Testis (tissue), 2 donors: ENCODE measurements at regions not wholly inside any gene's neighbourhood (a gene's known extent, or its start where the extent isn't known, plus 50 kb on each side); places are given as distances from the start of the nearest gene placed in this dataset.
"Not testable (repeated sequence)": the region's sequence is repeated elsewhere in the genome, so short reads cannot be mapped to it uniquely, and the experiment has no call there.

Source experiments
- DNase-seq: peaks from one replicate; pipeline ENCODE4 v3.0.0-alpha.2; 2019
- H3K27ac ChIP-seq, 2 donors: fragments of 200-600 bp; sonication (generic); one replicate each; pipeline ENCODE4 v1.5.1; 2019
- H3K27me3 ChIP-seq: fragments of 200-600 bp; sonication (generic); one replicate; pipeline ENCODE4 v1.5.1; 2019
- H3K36me3 ChIP-seq: fragments of 200-600 bp; sonication (generic); one replicate; pipeline ENCODE4 v1.5.1; 2017; ENCODE audit warnings: low read depth; ENCODE audit errors: missing control alignments
- H3K4me1 ChIP-seq: fragments of 200-600 bp; sonication (generic); one replicate; pipeline ENCODE4 v1.5.1; 2019
- H3K4me3 ChIP-seq, 2 donors: fragments of 200-600 bp; sonication (generic); one replicate each; pipeline ENCODE4 v1.5.1; 2017 to 2019
- H3K9me3 ChIP-seq: fragments of 200-600 bp; sonication (generic); one replicate; pipeline ENCODE4 v1.5.1; 2017
- CTCF ChIP-seq, 3 experiments: fragments of 450-650 bp in 2 of 3; fragments of 200-600 bp in 1 of 3; sonication (generic) in 1 of 3; IDR thresholded peaks; one replicate each; pipeline ENCODE4 v1.5.1; 2016 to 2019; ENCODE audit warnings: antibody characterized with exemption in 3 of 3, mild to moderate bottlenecking in 2 of 3, moderate library complexity in 1 of 3
- POLR2A ChIP-seq: fragments of 450-650 bp; IDR thresholded peaks from one replicate; pipeline ENCODE4 v1.6.1; 2017; ENCODE audit warnings: antibody characterized with exemption, mild to moderate bottlenecking, moderate library complexity
- WGBS, 2 donors: methylation state at CpG; one replicate each; pipeline ENCODE4 v1.1.5; 2018; 5-methylcytosine and 5-hydroxymethylcytosine counted together
- intact Hi-C: fragments of 100-400 bp; cut with DNase I; formaldehyde crosslinking; loops from one replicate; pipeline ENCODE4 v1.15.1; 2023; ENCODE audit warnings: low total_unique reads

GRCh38 chr17:54620399-54620978 lies 280.2 kb upstream of the TOM1L1 start:
- Histone ChIP-seq H3K27me3 (no peaks in the 10 kb centered on the region), H3K9me3 (no peaks in the 10 kb centered on the region), H3K4me1 (no peaks in the 10 kb centered on the region), H3K4me3 (no peak overlapping the region), H3K27ac (no peak overlapping the region), H3K36me3 (no peaks in the 10 kb centered on the region)
- no peak for DNase-seq
- intact Hi-C loops = no loop called here
- TF ChIP-seq CTCF (IDR thresholded peaks at IDR 0.05) (no peak), POLR2A (no peak)
- WGBS, 2 donors = 88% methylated on average over 2 of the region's 2 CpGs

GRCh38 chr17:54623746-54624145 lies 276.9 kb upstream of the TOM1L1 start:
- Histone ChIP-seq H3K4me1 (no peaks in the 10 kb centered on the region), H3K4me3 (no peak overlapping the region), H3K9me3 (no peaks in the 10 kb centered on the region), H3K27me3 (no peaks in the 10 kb centered on the region), H3K27ac (no peak overlapping the region), H3K36me3 (no peaks in the 10 kb centered on the region)
- 89 to 90% methylated on average over 6 of the region's 6 CpGs for WGBS, 2 donors
- DNase-seq = no peak
- intact Hi-C loops = no loop called here
- TF ChIP-seq POLR2A (no peak), CTCF (IDR thresholded peaks at IDR 0.05) (no peak)

- intact Hi-C loops = no loop called here
- H3K4me3 ChIP-seq = no peak overlapping the region
- DNase-seq = no peak
- TF ChIP-seq POLR2A (no peak), CTCF (IDR thresholded peaks at IDR 0.05) (no peak)
- 72 to 74% methylated on average over 2 of the region's 2 CpGs for WGBS, 2 donors
- H3K36me3 ChIP-seq = no peaks in the 10 kb centered on the region
- H3K27ac ChIP-seq = no peak overlapping the region
- no peaks in the 10 kb centered on the region for H3K4me1 ChIP-seq
- no peaks in the 10 kb centered on the region for H3K27me3 ChIP-seq
- no peaks in the 10 kb centered on the region for H3K9me3 ChIP-seq
These were observed 274.4 kb upstream of the TOM1L1 start for GRCh38 chr17:54626146-54626703.

GRCh38 chr17:54639426-54639825 lies 261.2 kb upstream of the TOM1L1 start:
- H3K27me3 ChIP-seq, DNase-seq, H3K4me3 ChIP-seq, H3K36me3 ChIP-seq, H3K27ac ChIP-seq, intact Hi-C loops, H3K9me3 ChIP-seq, H3K4me1 ChIP-seq: not testable (repeated sequence)
- WGBS, 2 donors = 85 to 93% methylated on average over 3 to 6 of the region's 6 CpGs

GRCh38 chr17:54662978-54663876 lies 237.4 kb upstream of the TOM1L1 start:
- TF ChIP-seq CTCF (IDR thresholded peaks at IDR 0.05) = no peak
- TF ChIP-seq POLR2A = no peak
- no peak overlapping the region for H3K4me3 ChIP-seq
- intact Hi-C loops = no loop called here
- no peaks in the 10 kb centered on the region for H3K27me3 ChIP-seq
- 87 to 93% methylated on average over 4 to 12 of the region's 12 CpGs for WGBS, 2 donors
- no peaks in the 10 kb centered on the region for H3K9me3 ChIP-seq
- H3K36me3 ChIP-seq = no peaks in the 10 kb centered on the region
- no peaks in the 10 kb centered on the region for H3K4me1 ChIP-seq
- DNase-seq = no peak
- H3K27ac ChIP-seq = no peak overlapping the region
